NCI-H2107 treated with DMSO at 0.1 percent for 48 hours (cell line): ENCODE measurements at regions not wholly inside any gene's neighbourhood (a gene's known extent, or its start where the extent isn't known, plus 50 kb on each side); places are given as distances from the start of the nearest gene placed in this dataset.

Source experiments
- DNase-seq: peaks from one replicate; lab custom pipeline; 2025; ENCODE audit not compliant: unreplicated experiment; lab: John Stamatoyannopoulos, UW

GRCh38 chr7:121810831-121811672 is 61.9 kb upstream of the PTPRZ1 start:
- no peak for DNase-seq

- DNase-seq: no peak
Measured at GRCh38 chr7:121807078-121807477, 65.9 kb upstream of the PTPRZ1 start.

DNA sequence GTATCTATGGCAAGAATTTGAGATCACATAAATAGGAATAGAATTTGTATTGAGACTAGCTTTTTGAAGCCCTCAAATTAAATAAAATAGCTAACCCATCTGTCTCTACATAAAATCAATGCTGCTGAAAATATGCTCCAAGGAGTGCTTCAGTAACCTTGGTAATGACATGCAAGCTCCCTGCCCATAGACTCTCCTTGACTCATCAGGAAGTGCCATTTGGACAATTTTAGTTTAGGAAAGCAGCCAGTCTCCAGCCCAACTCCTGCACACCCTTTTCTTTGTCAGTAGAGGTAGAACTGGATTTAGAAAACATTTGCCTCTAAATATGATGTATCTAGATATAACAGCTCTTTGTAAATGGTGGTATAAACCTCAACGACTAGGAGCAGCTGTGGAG is 69.9 kb upstream of the PTPRZ1 start:
- no peak for DNase-seq

DNA sequence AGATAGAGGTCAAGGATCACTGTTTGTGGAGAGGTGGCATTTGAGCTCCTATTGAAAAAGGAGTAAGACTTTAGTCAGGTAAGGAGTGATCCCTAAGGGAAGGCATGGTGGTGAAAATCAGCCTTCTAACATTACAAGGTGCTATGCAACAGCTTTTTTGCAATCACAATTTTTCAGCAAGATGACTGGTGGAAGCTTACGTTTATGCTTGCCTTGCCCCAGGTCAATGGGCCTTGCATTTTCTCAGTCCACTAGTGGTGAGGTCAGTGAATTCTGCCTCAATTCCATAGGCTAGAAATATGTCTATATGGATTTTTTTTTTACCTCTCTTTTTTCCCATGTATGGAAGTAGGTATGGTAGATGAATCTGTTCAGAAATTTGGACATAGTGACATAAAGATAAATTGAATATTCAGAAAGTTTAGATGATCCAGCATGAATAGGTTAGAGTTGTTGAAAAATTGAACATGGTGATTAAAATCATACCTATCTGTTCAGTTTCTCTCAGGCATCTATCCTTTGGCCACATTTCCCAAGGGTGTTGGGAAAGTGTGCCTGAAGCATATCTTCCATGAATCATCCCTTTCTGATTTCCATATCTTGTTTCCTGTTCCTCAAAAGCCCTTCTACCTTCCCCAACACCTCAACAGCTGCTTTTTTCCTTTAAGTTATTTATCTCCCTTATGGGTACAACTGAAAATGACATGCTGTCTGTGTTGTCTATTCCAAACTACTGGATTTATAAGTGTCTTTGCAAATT is 71.9 kb upstream of the PTPRZ1 start:
- DNase-seq: no peak

DNA sequence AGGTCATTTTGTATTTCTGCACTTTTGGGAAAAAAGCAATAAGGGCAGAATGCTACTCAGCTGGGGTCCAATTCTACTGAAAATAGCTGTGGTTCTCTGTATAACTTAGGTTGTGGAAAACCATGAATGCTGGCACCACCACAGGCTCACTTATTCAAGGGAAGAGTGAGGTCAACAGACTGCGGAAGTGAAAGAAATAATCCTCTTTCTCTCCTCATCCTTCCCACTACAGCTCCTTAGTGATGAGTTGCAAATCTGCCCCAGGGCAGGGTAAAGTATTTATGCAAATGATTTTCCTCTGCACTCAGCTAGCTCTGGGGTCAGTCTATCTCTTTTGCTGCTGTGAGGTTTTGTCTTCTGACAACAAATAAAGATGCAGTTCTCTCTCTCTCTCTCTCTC is 74.1 kb upstream of the PTPRZ1 start:
- no peak for DNase-seq

- no peak for DNase-seq
Measured at GRCh38 chr7:121798453-121798840, 74.5 kb upstream of the PTPRZ1 start.

- DNase-seq: no peak
Measured at GRCh38 chr7:121797657-121798452, 75.1 kb upstream of the PTPRZ1 start.

GRCh38 chr7:121796936-121797656 is 75.9 kb upstream of the PTPRZ1 start:
- no peak for DNase-seq

GRCh38 chr7:121796381-121796780 is 76.6 kb upstream of the PTPRZ1 start:
- DNase-seq: no peak

- no peak for DNase-seq
Measured at GRCh38 chr7:121795736-121796135, 77.2 kb upstream of the PTPRZ1 start.

DNA sequence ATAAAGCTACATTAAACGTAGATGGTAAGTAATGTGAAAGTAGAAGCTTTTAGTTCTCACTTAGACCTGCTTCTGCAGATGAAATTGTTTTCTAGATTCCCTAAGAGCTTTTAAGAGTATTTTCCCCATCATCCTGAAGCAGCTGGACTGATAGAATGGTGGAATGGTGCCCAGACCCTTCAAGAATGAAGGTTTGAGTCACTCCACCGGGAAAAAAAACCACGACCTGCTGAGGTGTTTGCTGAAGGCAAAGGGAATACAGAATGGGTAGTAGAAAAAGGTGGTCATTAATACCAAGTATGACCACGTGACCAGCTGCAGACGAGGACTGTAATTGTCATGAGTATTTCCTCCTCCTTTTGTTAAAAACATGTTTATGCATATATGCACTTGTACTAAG is 79.2 kb upstream of the PTPRZ1 start:
- no peak for DNase-seq

GRCh38 chr7:121777672-121778071 is 95.3 kb upstream of the PTPRZ1 start:
- DNase-seq: no peak

DNA sequence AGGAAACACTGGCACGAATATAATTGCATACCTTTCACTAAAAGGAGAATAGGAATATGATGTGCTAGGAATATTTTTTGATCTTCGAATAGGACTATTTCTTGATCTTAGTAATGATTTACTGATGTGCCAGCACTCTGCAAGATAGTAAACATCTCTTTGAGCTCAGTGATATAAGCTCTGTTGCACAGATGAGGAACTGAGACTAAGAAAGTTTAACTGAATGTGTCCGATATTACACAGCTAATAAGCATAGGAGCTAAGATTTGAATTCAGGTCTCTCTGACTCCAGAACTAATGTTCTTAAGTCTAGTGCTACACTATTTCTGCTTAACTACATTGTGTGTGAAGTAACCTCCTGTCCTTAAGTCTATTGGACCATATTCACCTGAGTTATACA is 98.4 kb upstream of the PTPRZ1 start:
- DNase-seq: no peak

DNA sequence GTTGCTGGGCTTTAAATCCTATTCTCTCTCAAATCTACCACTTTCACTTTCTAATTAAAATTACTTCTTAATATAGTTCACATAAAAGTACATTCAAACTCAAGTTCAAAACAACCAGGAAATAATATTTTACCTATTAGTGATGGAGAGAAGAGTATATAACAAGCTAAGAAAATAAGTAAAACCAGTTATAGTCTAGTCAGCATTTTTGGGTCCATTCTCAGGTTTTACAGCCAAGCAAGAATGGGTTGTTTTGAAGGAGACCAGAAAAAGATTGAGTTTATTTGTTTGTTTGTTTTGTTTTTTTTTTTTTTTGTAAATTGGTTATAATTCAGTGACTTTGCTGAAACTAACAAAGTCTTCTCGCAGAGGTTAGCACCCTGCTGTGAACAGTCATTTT is 106.3 kb upstream of the PTPRZ1 start:
- no peak for DNase-seq

- DNase-seq: no peak
Measured at GRCh38 chr7:121761399-121761798, 111.6 kb upstream of the PTPRZ1 start.

DNA sequence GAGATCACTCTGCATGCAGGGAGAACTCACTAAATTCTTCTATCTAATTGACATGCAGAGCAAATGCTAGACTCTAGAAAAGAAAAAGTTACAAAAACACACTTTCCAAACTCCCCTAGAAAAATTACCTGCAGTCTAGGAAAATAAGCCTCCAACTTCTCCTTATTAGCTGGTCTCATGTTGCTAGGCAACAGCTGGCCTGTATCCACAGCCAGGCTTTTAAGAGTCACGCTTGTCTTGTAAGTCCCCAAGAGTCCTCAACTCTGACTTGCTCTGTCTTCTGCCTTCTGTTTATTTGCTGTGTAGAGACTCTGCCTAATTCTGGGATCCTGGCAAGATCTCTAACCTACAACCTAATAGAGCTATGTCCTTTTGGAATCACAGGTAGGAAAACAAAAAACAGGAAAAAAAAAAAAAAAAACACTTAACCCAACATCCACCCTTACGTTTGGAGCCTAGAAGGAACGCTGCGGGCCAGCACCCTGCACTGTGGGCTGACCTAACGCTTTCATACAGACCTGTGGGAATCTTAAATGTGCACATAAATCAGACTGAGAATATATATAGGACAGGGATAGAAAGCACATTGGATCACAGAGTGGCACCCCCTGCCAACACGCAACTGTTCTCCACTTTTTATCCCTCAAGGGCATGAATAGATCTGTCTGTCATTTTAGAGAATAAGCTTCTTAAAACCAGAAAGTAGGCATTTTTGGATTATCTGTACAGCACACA is 117.0 kb upstream of the PTPRZ1 start:
- no peak for DNase-seq

DNA sequence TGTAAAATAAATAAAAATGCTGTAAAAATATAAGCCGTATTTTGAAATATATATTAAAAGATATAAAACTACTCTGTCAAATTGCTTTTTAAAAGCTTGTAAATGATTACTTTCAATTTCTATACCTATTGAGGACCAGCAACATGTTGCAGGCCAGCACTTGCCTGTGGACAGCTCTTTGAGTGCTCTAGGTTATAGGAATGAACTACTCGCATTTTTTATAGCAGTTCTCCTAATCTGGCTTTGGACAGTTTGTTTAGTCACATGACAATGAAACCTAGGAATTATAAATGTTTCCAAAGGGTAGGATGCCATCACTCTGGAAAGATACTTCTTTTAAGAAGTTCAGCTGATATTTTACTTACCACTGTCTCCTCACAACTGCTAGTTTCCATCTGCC is 117.7 kb upstream of the PTPRZ1 start:
- no peak for DNase-seq

- no peak for DNase-seq
Measured at GRCh38 chr7:121753944-121754343, 119.0 kb upstream of the PTPRZ1 start.

DNA sequence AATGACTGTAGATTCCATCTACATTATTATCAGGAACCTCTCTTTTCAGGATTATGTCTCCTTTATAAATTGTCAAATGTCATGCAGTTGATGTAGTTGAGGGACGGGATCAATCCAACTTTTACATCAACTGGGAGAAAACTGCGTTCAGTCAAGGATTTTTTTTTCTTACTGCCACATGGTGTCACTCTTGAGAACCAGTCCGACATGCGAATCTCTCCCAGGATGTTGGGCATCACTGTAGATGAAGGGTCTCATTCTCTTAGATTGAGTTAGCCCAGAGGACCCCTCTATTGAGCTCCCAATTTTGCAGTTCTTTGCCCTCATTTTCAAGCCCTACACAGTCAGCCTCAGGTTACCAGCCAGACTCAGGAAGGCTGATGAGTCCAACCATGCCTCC is 120.3 kb upstream of the PTPRZ1 start:
- DNase-seq: no peak

- DNase-seq: no peak
Measured at GRCh38 chr7:121748546-121748945, 124.4 kb upstream of the PTPRZ1 start.
